ENCODE measurements at regions not wholly inside any gene's neighbourhood (a gene's known extent, or its start where the extent isn't known, plus 50 kb on each side); places are given as distances from the start of the nearest gene placed in this dataset.
"Not testable (repeated sequence)": the region's sequence is repeated elsewhere in the genome, so short reads cannot be mapped to it uniquely, and the experiment has no call there.

GRCh38 chr6:117008618-117009017, 131.6 kb downstream of the RFX6 start:
- Histone ChIP-seq H3K36me3 (ENCODE audit: control insufficient read depth in 4 of 4, insufficient read depth in 3 of 4, low read depth in 1 of 4, low read length in 3 of 4) (no peaks in the 10 kb centered on the region), H3K27ac (ENCODE audit: low read depth in 1 of 2, low read length in 2 of 2) (no peak overlapping the region), H3K9ac (ENCODE audit: low read depth in 1 of 2, low read length in 2 of 2) (no peak overlapping the region), H3K27me3 (ENCODE audit: control insufficient read depth in 4 of 4, insufficient read depth in 4 of 4, low read length in 3 of 4) (no peaks in the 10 kb centered on the region), H3K4me1 (ENCODE audit: control insufficient read depth in 4 of 4, insufficient read depth in 4 of 4, low read length in 3 of 4) (no peaks in the 10 kb centered on the region), H3K4me3 (ENCODE audit: low read depth in 1 of 3, low read length in 3 of 3) (no peak overlapping the region), H3K9me3 (ENCODE audit: control insufficient read depth in 4 of 4, low read length in 3 of 4) (no peaks in the 10 kb centered on the region)
- DNase-seq (ENCODE audit: low spot score) = no peak
- 78% methylated on average over 3 of the region's 3 CpGs for WGBS
- TF ChIP-seq JUND (IDR thresholded peaks at IDR 0.05) = no peak
- no peak for TF ChIP-seq YY1 (IDR thresholded peaks at IDR 0.05)

GRCh38 chr6:117014641-117015473, 137.8 kb downstream of the RFX6 start:
- not testable (repeated sequence) for H3K27ac ChIP-seq (ENCODE audit: low read depth in 1 of 2, low read length in 2 of 2); DNase-seq (ENCODE audit: low spot score); H3K27me3 ChIP-seq (ENCODE audit: control insufficient read depth in 4 of 4, insufficient read depth in 4 of 4, low read length in 3 of 4); H3K4me3 ChIP-seq (ENCODE audit: low read depth in 1 of 3, low read length in 3 of 3); H3K36me3 ChIP-seq (ENCODE audit: control insufficient read depth in 4 of 4, insufficient read depth in 3 of 4, low read depth in 1 of 4, low read length in 3 of 4); H3K4me1 ChIP-seq (ENCODE audit: control insufficient read depth in 4 of 4, insufficient read depth in 4 of 4, low read length in 3 of 4); H3K9me3 ChIP-seq (ENCODE audit: control insufficient read depth in 4 of 4, low read length in 3 of 4); H3K9ac ChIP-seq (ENCODE audit: low read depth in 1 of 2, low read length in 2 of 2)
- WGBS = 88% methylated on average over 43 of the region's 43 CpGs

- H3K27me3 ChIP-seq (ENCODE audit: control insufficient read depth in 4 of 4, insufficient read depth in 4 of 4, low read length in 3 of 4); H3K27ac ChIP-seq (ENCODE audit: low read depth in 1 of 2, low read length in 2 of 2); H3K9ac ChIP-seq (ENCODE audit: low read depth in 1 of 2, low read length in 2 of 2); H3K4me1 ChIP-seq (ENCODE audit: control insufficient read depth in 4 of 4, insufficient read depth in 4 of 4, low read length in 3 of 4); DNase-seq (ENCODE audit: low spot score); H3K36me3 ChIP-seq (ENCODE audit: control insufficient read depth in 4 of 4, insufficient read depth in 3 of 4, low read depth in 1 of 4, low read length in 3 of 4); H3K9me3 ChIP-seq (ENCODE audit: control insufficient read depth in 4 of 4, low read length in 3 of 4); H3K4me3 ChIP-seq (ENCODE audit: low read depth in 1 of 3, low read length in 3 of 3): not testable (repeated sequence)
- WGBS = 79% methylated on average over 4 of the region's 4 CpGs
These were observed 138.4 kb downstream of the RFX6 start for GRCh38 chr6:117015474-117015804.

- Histone ChIP-seq H3K27ac (ENCODE audit: low read depth in 1 of 2, low read length in 2 of 2) (no peak overlapping the region), H3K36me3 (ENCODE audit: control insufficient read depth in 4 of 4, insufficient read depth in 3 of 4, low read depth in 1 of 4, low read length in 3 of 4) (no peaks in the 10 kb centered on the region), H3K4me3 (ENCODE audit: low read depth in 1 of 3, low read length in 3 of 3) (no peak overlapping the region), H3K9me3 (ENCODE audit: control insufficient read depth in 4 of 4, low read length in 3 of 4) (no peaks in the 10 kb centered on the region), H3K27me3 (ENCODE audit: control insufficient read depth in 4 of 4, insufficient read depth in 4 of 4, low read length in 3 of 4) (no peaks in the 10 kb centered on the region), H3K9ac (ENCODE audit: low read depth in 1 of 2, low read length in 2 of 2) (no peak overlapping the region), H3K4me1 (ENCODE audit: control insufficient read depth in 4 of 4, insufficient read depth in 4 of 4, low read length in 3 of 4) (no peaks in the 10 kb centered on the region)
- WGBS = 75% methylated on average over 1 of the region's 1 CpG
- no peak for DNase-seq (ENCODE audit: low spot score)
- no peak for TF ChIP-seq FOXA2 (IDR thresholded peaks at IDR 0.05)
- TF ChIP-seq RXRA (IDR thresholded peaks at IDR 0.05) = no peak
- TF ChIP-seq MAX (IDR thresholded peaks at IDR 0.05) = no peak
- TF ChIP-seq YY1 (IDR thresholded peaks at IDR 0.05) = no peak
- no peak for TF ChIP-seq NR2F2 (IDR thresholded peaks at IDR 0.05)
- TF ChIP-seq EGR1 (IDR thresholded peaks at IDR 0.05; ENCODE audit: low read depth in 2 of 2) = no peak
- TF ChIP-seq HNF4G (IDR thresholded peaks at IDR 0.05) = no peak
- TF ChIP-seq SP1 (IDR thresholded peaks at IDR 0.05) = no peak
- TF ChIP-seq GABPA (IDR thresholded peaks at IDR 0.05 in 1 of 2, conservative IDR thresholded peaks at IDR 0.05 in 1 of 2) = no peak
- TF ChIP-seq TAF1 (conservative IDR thresholded peaks at IDR 0.05) = no peak
- TF ChIP-seq ATF3 (IDR thresholded peaks at IDR 0.05) = no peak
- TF ChIP-seq ZBTB33 (IDR thresholded peaks at IDR 0.05) = no peak
- no peak for TF ChIP-seq JUND (IDR thresholded peaks at IDR 0.05)
- no peak for TF ChIP-seq CTCF (IDR thresholded peaks at IDR 0.05; ENCODE audit: low read depth, low read length, missing input control)
- no peak for TF ChIP-seq HNF4A (conservative IDR thresholded peaks at IDR 0.05)
- TF ChIP-seq RAD21 (IDR thresholded peaks at IDR 0.05) = no peak
- no peak for TF ChIP-seq REST (IDR thresholded peaks at IDR 0.05)
These were observed 141.7 kb downstream of the RFX6 start for GRCh38 chr6:117018771-117019170.
